ENCODE measurements at regions not wholly inside any gene's neighbourhood (a gene's known extent, or its start where the extent isn't known, plus 50 kb on each side); places are given as distances from the start of the nearest gene placed in this dataset.

DNA sequence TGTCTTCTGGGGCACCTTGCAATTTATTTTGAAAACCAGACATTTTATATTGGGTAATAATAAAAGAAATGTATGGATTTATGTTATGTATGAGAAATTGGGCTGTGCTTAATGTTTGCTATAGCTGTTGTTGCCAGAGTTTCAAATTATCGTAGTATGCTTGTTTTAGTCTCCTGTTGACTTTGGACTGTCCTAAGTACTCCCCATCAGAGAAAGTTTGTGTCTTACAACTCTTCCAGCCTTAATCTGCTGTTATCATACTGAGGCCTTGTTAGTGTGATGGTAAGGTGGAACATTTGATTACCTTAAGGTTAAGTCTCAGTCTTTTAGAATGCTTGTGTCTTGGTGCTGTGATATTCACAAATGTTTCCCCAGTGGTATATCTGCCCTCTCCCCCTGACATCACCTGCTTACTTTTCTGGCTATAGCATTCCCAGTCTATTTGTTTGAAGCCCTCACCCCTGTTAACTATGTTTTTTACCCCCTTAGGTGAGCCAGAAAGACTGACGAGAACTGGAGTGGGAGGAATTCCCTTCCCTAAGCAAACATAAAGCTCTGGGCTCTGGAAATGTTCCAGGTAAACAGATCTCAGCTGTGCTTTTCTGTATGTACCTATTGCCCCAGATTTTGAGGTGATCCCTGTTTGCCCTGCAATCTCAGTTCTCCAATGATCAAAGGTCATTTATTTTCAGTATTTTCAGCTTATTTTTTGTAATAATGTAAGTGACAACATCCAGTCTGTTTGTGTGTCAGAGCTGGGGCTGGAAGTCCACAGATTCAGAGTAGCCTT, 581.1 kb upstream of the CITED2 start:
- TF ChIP-seq, protein P1, sequence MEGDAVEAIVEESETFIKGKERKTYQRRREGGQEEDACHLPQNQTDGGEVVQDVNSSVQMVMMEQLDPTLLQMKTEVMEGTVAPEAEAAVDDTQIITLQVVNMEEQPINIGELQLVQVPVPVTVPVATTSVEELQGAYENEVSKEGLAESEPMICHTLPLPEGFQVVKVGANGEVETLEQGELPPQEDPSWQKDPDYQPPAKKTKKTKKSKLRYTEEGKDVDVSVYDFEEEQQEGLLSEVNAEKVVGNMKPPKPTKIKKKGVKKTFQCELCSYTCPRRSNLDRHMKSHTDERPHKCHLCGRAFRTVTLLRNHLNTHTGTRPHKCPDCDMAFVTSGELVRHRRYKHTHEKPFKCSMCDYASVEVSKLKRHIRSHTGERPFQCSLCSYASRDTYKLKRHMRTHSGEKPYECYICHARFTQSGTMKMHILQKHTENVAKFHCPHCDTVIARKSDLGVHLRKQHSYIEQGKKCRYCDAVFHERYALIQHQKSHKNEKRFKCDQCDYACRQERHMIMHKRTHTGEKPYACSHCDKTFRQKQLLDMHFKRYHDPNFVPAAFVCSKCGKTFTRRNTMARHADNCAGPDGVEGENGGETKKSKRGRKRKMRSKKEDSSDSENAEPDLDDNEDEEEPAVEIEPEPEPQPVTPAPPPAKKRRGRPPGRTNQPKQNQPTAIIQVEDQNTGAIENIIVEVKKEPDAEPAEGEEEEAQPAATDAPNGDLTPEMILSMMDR (IDR thresholded peaks at IDR 0.05; ENCODE audit: poor library complexity), result no peak
- TF ChIP-seq EZH2 (IDR thresholded peaks at IDR 0.05; ENCODE audit: borderline replicate concordance), result no peak

Data from hepatocyte (in vitro differentiated cells).